ENCODE measurements at regions not wholly inside any gene's neighbourhood (a gene's known extent, or its start where the extent isn't known, plus 50 kb on each side); places are given as distances from the start of the nearest gene placed in this dataset.

DNA sequence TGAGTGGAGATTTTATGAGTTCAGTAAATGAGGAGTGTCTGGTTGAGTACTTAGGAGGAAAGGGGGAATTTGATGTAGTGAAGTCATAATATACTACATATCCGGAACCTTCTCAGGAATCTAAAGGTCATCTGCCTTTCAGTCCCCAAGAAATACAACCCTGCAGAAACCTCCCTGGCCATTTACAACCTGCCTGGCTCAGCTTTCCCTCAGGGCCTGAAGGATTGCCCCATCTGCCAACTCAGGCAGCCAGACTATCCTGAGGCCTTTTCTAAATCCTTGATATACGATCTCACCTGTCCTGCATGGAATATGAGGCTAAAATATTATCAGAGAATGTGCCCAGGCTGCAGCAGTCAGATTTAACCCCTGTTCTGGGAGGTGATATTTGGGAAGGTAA is 165.4 kb upstream of the SPOPL start:
- ATAC-seq (no peak), DNase-seq (ENCODE audit: low spot score) (no peak)
- Histone ChIP-seq H3K4me3 (no peak overlapping the region), H3K4me2 (no peak overlapping the region), H3K36me3 (ENCODE audit: insufficient read depth) (no peaks in the 10 kb centered on the region), H4K20me1 (replicated peaks; ENCODE audit: insufficient read depth) (no peaks in the 10 kb centered on the region), H3F3A (replicated peaks; ENCODE audit: low read depth) (no peaks in the 10 kb centered on the region), H3K27me3 (ENCODE audit: insufficient read depth) (no peaks in the 10 kb centered on the region), H3K27ac (ENCODE audit: low read depth) (no peak overlapping the region), H3K79me2 (replicated peaks; ENCODE audit: insufficient read depth) (no peaks in the 10 kb centered on the region), H3K4me1 (ENCODE audit: insufficient read depth) (no peaks in the 10 kb centered on the region), H2AFZ (no peak overlapping the region), H3K9me2 (ENCODE audit: insufficient read depth) (0 out of 2 replicates have a peak, but pooled peaks cover 3% of the 10 kb centered on the region)
- no peak overlapping the region for H3K4me3 Mint-ChIP-seq
- no peaks in the 10 kb centered on the region for H3K36me3 Mint-ChIP-seq (ENCODE audit: low read depth)
- H3K27ac Mint-ChIP-seq, result no peak overlapping the region
- no peaks in the 10 kb centered on the region for H3K4me1 Mint-ChIP-seq
- TF ChIP-seq POLR2AphosphoS5 (IDR thresholded peaks at IDR 0.05; ENCODE audit: low read depth) (no peak), ZNF114 (CRISPR knock-in tag; IDR thresholded peaks at IDR 0.05) (no peak), JUNB (IDR thresholded peaks at IDR 0.05; ENCODE audit: unreplicated experiment) (no peak), STAT1 (IDR thresholded peaks at IDR 0.05; ENCODE audit: unreplicated experiment) (no peak)
- TF ChIP-seq, protein P1, sequence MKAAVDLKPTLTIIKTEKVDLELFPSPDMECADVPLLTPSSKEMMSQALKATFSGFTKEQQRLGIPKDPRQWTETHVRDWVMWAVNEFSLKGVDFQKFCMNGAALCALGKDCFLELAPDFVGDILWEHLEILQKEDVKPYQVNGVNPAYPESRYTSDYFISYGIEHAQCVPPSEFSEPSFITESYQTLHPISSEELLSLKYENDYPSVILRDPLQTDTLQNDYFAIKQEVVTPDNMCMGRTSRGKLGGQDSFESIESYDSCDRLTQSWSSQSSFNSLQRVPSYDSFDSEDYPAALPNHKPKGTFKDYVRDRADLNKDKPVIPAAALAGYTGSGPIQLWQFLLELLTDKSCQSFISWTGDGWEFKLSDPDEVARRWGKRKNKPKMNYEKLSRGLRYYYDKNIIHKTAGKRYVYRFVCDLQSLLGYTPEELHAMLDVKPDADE (IDR thresholded peaks at IDR 0.05), result no peak
- TF ChIP-seq, protein P2, sequence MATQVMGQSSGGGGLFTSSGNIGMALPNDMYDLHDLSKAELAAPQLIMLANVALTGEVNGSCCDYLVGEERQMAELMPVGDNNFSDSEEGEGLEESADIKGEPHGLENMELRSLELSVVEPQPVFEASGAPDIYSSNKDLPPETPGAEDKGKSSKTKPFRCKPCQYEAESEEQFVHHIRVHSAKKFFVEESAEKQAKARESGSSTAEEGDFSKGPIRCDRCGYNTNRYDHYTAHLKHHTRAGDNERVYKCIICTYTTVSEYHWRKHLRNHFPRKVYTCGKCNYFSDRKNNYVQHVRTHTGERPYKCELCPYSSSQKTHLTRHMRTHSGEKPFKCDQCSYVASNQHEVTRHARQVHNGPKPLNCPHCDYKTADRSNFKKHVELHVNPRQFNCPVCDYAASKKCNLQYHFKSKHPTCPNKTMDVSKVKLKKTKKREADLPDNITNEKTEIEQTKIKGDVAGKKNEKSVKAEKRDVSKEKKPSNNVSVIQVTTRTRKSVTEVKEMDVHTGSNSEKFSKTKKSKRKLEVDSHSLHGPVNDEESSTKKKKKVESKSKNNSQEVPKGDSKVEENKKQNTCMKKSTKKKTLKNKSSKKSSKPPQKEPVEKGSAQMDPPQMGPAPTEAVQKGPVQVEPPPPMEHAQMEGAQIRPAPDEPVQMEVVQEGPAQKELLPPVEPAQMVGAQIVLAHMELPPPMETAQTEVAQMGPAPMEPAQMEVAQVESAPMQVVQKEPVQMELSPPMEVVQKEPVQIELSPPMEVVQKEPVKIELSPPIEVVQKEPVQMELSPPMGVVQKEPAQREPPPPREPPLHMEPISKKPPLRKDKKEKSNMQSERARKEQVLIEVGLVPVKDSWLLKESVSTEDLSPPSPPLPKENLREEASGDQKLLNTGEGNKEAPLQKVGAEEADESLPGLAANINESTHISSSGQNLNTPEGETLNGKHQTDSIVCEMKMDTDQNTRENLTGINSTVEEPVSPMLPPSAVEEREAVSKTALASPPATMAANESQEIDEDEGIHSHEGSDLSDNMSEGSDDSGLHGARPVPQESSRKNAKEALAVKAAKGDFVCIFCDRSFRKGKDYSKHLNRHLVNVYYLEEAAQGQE (IDR thresholded peaks at IDR 0.05; ENCODE audit: unreplicated experiment), result no peak
- no peaks in the 10 kb centered on the region for H3K9me3 Mint-ChIP-seq
- no peaks in the 10 kb centered on the region for H3K27me3 Mint-ChIP-seq (ENCODE audit: insufficient read depth, low read depth, poor library complexity)

DNA sequence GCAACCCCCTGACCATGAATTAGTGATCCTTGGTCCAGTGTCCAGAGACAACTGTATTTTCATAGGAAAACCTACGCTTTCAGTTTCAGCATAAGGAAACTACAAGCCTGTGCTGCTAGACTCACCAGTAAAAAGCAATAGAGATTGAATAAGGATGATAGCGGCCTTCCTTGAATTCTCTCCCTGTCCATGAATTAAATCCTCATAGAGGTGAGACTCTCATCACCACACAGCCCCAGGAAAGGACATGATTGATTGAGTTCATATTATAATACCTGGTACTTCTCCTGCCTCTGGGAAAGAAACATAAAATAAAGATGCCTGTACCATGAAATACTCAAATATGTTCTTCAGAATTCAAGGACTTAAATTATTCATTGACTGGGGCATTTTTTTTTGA is 146.3 kb upstream of the SPOPL start:
- Histone ChIP-seq H3K36me3 (ENCODE audit: insufficient read depth) (no peaks in the 10 kb centered on the region), H3K9me2 (ENCODE audit: insufficient read depth) (peaks cover 10% of the 10 kb centered on the region; the same call in 1 of the 2 replicates), H3K4me2 (no peak overlapping the region), H4K20me1 (replicated peaks; ENCODE audit: insufficient read depth) (no peaks in the 10 kb centered on the region), H3K4me3 (no peak overlapping the region), H3K27ac (ENCODE audit: low read depth) (no peak overlapping the region), H3F3A (replicated peaks; ENCODE audit: low read depth) (no peaks in the 10 kb centered on the region), H2AFZ (no peak overlapping the region), H3K4me1 (ENCODE audit: insufficient read depth) (no peaks in the 10 kb centered on the region), H3K79me2 (replicated peaks; ENCODE audit: insufficient read depth) (no peaks in the 10 kb centered on the region), H3K27me3 (ENCODE audit: insufficient read depth) (no peaks in the 10 kb centered on the region)
- peaks cover 15% of the 10 kb centered on the region; the same call in 2 of the 3 replicates for H3K4me1 Mint-ChIP-seq
- TF ChIP-seq, protein P3, sequence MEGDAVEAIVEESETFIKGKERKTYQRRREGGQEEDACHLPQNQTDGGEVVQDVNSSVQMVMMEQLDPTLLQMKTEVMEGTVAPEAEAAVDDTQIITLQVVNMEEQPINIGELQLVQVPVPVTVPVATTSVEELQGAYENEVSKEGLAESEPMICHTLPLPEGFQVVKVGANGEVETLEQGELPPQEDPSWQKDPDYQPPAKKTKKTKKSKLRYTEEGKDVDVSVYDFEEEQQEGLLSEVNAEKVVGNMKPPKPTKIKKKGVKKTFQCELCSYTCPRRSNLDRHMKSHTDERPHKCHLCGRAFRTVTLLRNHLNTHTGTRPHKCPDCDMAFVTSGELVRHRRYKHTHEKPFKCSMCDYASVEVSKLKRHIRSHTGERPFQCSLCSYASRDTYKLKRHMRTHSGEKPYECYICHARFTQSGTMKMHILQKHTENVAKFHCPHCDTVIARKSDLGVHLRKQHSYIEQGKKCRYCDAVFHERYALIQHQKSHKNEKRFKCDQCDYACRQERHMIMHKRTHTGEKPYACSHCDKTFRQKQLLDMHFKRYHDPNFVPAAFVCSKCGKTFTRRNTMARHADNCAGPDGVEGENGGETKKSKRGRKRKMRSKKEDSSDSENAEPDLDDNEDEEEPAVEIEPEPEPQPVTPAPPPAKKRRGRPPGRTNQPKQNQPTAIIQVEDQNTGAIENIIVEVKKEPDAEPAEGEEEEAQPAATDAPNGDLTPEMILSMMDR (conservative IDR thresholded peaks at IDR 0.05; ENCODE audit: low read depth in 2 of 2), result no peak
- TF ChIP-seq, protein P1 (IDR thresholded peaks at IDR 0.05), result no peak
- no peak for TF ChIP-seq STAT1 (IDR thresholded peaks at IDR 0.05; ENCODE audit: unreplicated experiment)
- TF ChIP-seq ZNF114 (CRISPR knock-in tag; IDR thresholded peaks at IDR 0.05), result no peak
- no peak for TF ChIP-seq POLR2AphosphoS5 (IDR thresholded peaks at IDR 0.05; ENCODE audit: low read depth)
- no peak for TF ChIP-seq CREB1 (CRISPR knock-in tag; IDR thresholded peaks at IDR 0.05; ENCODE audit: low read depth)
- DNase-seq (ENCODE audit: low spot score) (no peak), ATAC-seq (no peak)
- H3K27ac Mint-ChIP-seq, result no peak overlapping the region
- no peak overlapping the region for H3K4me3 Mint-ChIP-seq
- no peaks in the 10 kb centered on the region for H3K27me3 Mint-ChIP-seq (ENCODE audit: insufficient read depth, low read depth, poor library complexity)
- no peaks in the 10 kb centered on the region for H3K36me3 Mint-ChIP-seq (ENCODE audit: low read depth)
- H3K9me3 Mint-ChIP-seq, result no peaks in the 10 kb centered on the region

All from GM23338 (cell line).